Occipital lobe (tissue), 1 donor: ENCODE measurements at regions not wholly inside any gene's neighbourhood (a gene's known extent, or its start where the extent isn't known, plus 50 kb on each side); places are given as distances from the start of the nearest gene placed in this dataset.

Experiments used
- DNase-seq: peaks from one replicate; lab custom pipeline; 2025; lab: John Stamatoyannopoulos, UW

- DNase-seq, result no peak
Observed at GRCh38 chr7:54629771-54630170, 87.6 kb downstream of the VSTM2A start.

DNA sequence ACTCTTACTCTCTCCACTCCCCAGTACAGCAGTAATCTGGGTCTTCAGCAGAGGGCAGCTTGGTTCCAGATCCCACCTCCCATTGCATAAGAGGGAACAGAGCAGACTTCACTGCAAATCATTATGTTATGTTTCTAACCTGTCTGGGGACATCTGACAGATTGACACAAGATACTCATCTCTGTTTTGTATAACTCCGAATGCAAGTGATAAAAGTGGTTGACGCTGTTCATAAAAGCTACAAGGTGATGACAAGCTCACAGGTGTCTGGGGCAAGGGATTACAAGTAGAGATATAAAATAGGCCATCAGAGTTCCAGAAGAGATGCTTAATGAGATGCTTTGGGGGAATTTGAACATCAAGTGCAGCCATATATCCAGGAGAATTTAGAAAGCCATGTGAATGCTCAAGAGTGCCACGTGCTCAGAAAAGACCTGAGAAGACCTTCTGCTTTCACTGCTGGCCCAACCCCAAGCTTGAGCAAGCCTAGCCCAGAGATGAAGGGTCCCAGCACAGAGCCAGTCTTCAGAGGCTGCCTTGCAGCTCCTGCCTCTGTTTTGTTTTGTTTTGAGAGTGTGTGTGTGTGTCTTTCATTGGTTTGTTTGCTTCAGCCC lies 80.6 kb downstream of the VSTM2A start:
- DNase-seq, result no peak
